A549 (cell line): ENCODE measurements at regions not wholly inside any gene's neighbourhood (a gene's known extent, or its start where the extent isn't known, plus 50 kb on each side); places are given as distances from the start of the nearest gene placed in this dataset.

Source experiments
- ATAC-seq, 2 experiments: fragments of 200-7000 bp in 1 of 2; fragments of >200 bp in 1 of 2; cut with Nextera tagmentation in 1 of 2; cut with Tn5 transposase in 1 of 2; 3 replicates each; pipeline versions ENCODE4 v1.8.0 to v1.9.1; 2018 to 2020; ENCODE audit warnings: mild to moderate bottlenecking in 1 of 2, moderate library complexity in 1 of 2
- CTCF ChIA-PET: fragments of 300-600 bp; sonication (Branson Sonifier 250); formaldehyde crosslinking; extraction: SDS; loops from one replicate; lab custom pipeline; 2021; ENCODE audit warnings: antibody characterized with exemption, inconsistent platforms; lab: Yijun Ruan, JAX
- POLR2A ChIA-PET: fragments of 350-600 bp; formaldehyde crosslinking; extraction: SDS; loops from one replicate; lab custom pipeline; 2021; ENCODE audit warnings: antibody characterized with exemption, inconsistent platforms; lab: Yijun Ruan, JAX
- DNase-seq, 2 experiments: peaks; one replicate each; pipeline versions ENCODE4 v3.0.0 to v3.0.0-alpha.2; 2011 to 2016; ENCODE audit warnings: low read depth in 1 of 2, low spot score in 1 of 2
- FAIRE-seq: peaks from 2 replicates; lab custom pipeline; 2011; peaks lifted over from hg19 to GRCh38; lab: Jason Lieb, UNC
- H3K27ac ChIP-seq, 2 experiments: fragments of >200 bp; sonication (Bioruptor Twin); formaldehyde crosslinking; 3 replicates each; pipeline ENCODE4 v1.5.1; 2016 to 2017
- H3K4me1 ChIP-seq: fragments of >200 bp; sonication (Bioruptor Twin); formaldehyde crosslinking; 3 replicates; pipeline ENCODE4 v1.6.1; 2016
- H3K4me2 ChIP-seq: fragments of >200 bp; sonication (Bioruptor Twin); formaldehyde crosslinking; 3 replicates; pipeline ENCODE4 v1.6.1; 2016
- H3K4me3 ChIP-seq: fragments of >200 bp; sonication (Bioruptor Twin); formaldehyde crosslinking; 3 replicates; pipeline ENCODE4 v1.5.1; 2016
- H3K9me3 ChIP-seq: fragments of >200 bp; sonication (Bioruptor Twin); formaldehyde crosslinking; 3 replicates; pipeline ENCODE4 v1.6.1; 2016
- CBX2 ChIP-seq: fragments of 200-600 bp; sonication (generic); IDR thresholded peaks from 2 replicates; pipeline ENCODE4 v1.6.1; 2016; ENCODE audit warnings: low read depth, mild to moderate bottlenecking, borderline replicate concordance
- CHD2 ChIP-seq: fragments of 150-350 bp; IDR thresholded peaks from 2 replicates; pipeline ENCODE4 v1.6.1; 2014; ENCODE audit warnings: low read length; ENCODE audit not compliant: partially characterized antibody
- E2F6 ChIP-seq: IDR thresholded peaks from 2 replicates; pipeline ENCODE4 v1.6.1; 2012; ENCODE audit warnings: low read depth, borderline replicate concordance
- EHF ChIP-seq: fragments of 250-450 bp; sonication (Bioruptor Pico); IDR thresholded peaks from 2 replicates; pipeline ENCODE4 v1.5.0; 2020; ENCODE audit warnings: mild to moderate bottlenecking
- EHMT2 ChIP-seq: fragments of 200-600 bp; sonication (generic); IDR thresholded peaks from 2 replicates; pipeline ENCODE4 v1.6.1; 2016; ENCODE audit warnings: antibody characterized with exemption, low read depth, mild to moderate bottlenecking, moderate library complexity
- FOSL2 ChIP-seq, 2 experiments: fragments of 450-650 bp in 1 of 2; fragments of >200 bp in 1 of 2; sonication (Bioruptor Twin) in 1 of 2; formaldehyde crosslinking; IDR thresholded peaks; 2 replicates each; pipeline versions ENCODE4 v1.5.0 to v1.6.1; 2016 to 2020; ENCODE audit warnings: mild to moderate bottlenecking in 1 of 2, moderate library complexity in 1 of 2
- HDAC2 ChIP-seq: fragments of 200-600 bp; sonication (generic); IDR thresholded peaks from 2 replicates; pipeline ENCODE4 v1.6.1; 2016
- HMGXB4 ChIP-seq: fragments of 250-450 bp; sonication (Bioruptor Pico); IDR thresholded peaks from 2 replicates; pipeline ENCODE4 v1.5.0; 2021; ENCODE audit warnings: mild to moderate bottlenecking, moderate library complexity, borderline replicate concordance
- HOXA7 ChIP-seq: fragments of 250-450 bp; sonication (Bioruptor Pico); IDR thresholded peaks from 2 replicates; pipeline ENCODE4 v1.5.0; 2020; ENCODE audit warnings: mild to moderate bottlenecking, moderate library complexity
- HOXB13 ChIP-seq: fragments of 250-450 bp; sonication (Bioruptor Pico); IDR thresholded peaks from 2 replicates; pipeline ENCODE4 v1.5.0; 2020; ENCODE audit warnings: low read depth, mild to moderate bottlenecking, moderate library complexity
- JUNB ChIP-seq: fragments of >200 bp; sonication (Bioruptor Twin); formaldehyde crosslinking; IDR thresholded peaks from 2 replicates; pipeline ENCODE4 v1.6.1; 2016
- MAFK ChIP-seq: fragments of 450-650 bp; IDR thresholded peaks from 2 replicates; pipeline ENCODE4 v1.6.1; 2014; ENCODE audit not compliant: partially characterized antibody
- NPAS2 ChIP-seq: fragments of 250-450 bp; sonication (Bioruptor Pico); IDR thresholded peaks from 2 replicates; pipeline ENCODE4 v1.8.0; 2022; ENCODE audit warnings: mild to moderate bottlenecking, moderate library complexity, borderline replicate concordance
- POLR2AphosphoS2 ChIP-seq: conservative IDR thresholded peaks from 2 replicates; pipeline ENCODE4 v1.6.1; 2012; ENCODE audit warnings: low read length, improper control_type of control experiment, inconsistent platforms
- RARB ChIP-seq: fragments of 250-450 bp; sonication (Bioruptor Pico); IDR thresholded peaks from 2 replicates; pipeline ENCODE4 v1.8.0; 2021; ENCODE audit warnings: mild to moderate bottlenecking, moderate library complexity
- RCOR1 ChIP-seq: fragments of 150-350 bp; IDR thresholded peaks from 2 replicates; pipeline ENCODE4 v1.6.1; 2014; ENCODE audit warnings: antibody characterized with exemption, low read length, low read depth
- SMC3 ChIP-seq: fragments of >200 bp; sonication (Bioruptor Twin); formaldehyde crosslinking; IDR thresholded peaks from 3 replicates; pipeline ENCODE4 v1.6.1; 2018; ENCODE audit warnings: inconsistent platforms
- ZNF302 ChIP-seq: fragments of 250-450 bp; sonication (Bioruptor Pico); IDR thresholded peaks from 2 replicates; pipeline ENCODE4 v1.9.0; 2021; ENCODE audit warnings: inconsistent platforms, mild to moderate bottlenecking, moderate library complexity
- WGBS: methylation state at CpG from one replicate; pipeline ENCODE4 v1.1.6; 2017; ENCODE audit errors: missing lambda C conversion rate; 5-methylcytosine and 5-hydroxymethylcytosine counted together
- TF ChIP-seq, protein P1 (sequence below): fragments of >200 bp; sonication (Bioruptor Twin); formaldehyde crosslinking; IDR thresholded peaks from 3 replicates; pipeline ENCODE4 v1.6.1; 2016
- TF ChIP-seq, protein P2 (sequence below): fragments of 250-450 bp; sonication (Bioruptor Pico); IDR thresholded peaks from 2 replicates; pipeline ENCODE4 v1.5.0; 2020; ENCODE audit warnings: low read depth, mild to moderate bottlenecking, moderate library complexity
- TF ChIP-seq, protein P3 (sequence below): IDR thresholded peaks from 2 replicates; pipeline ENCODE4 v1.6.1; 2012
- TF ChIP-seq, protein P4 (sequence below): fragments of 150-350 bp; IDR thresholded peaks from 2 replicates; pipeline ENCODE4 v1.6.1; 2014; ENCODE audit warnings: low read depth, mild to moderate bottlenecking, low read length
- TF ChIP-seq, protein P5 (sequence below): IDR thresholded peaks from 2 replicates; pipeline ENCODE4 v1.6.1; 2012

GRCh38 chr3:34017757-34018156 is 219.3 kb downstream of the PDCD6IP start:
- CTCF ChIA-PET = interaction anchor here (1.0 kb wide), 1 partner anchor 10 kb away, joined by 3 read pairs; no protein-coding TSS in a partner anchor
- H3K27ac ChIP-seq = no peak overlapping the region
- TF ChIP-seq, protein P1, sequence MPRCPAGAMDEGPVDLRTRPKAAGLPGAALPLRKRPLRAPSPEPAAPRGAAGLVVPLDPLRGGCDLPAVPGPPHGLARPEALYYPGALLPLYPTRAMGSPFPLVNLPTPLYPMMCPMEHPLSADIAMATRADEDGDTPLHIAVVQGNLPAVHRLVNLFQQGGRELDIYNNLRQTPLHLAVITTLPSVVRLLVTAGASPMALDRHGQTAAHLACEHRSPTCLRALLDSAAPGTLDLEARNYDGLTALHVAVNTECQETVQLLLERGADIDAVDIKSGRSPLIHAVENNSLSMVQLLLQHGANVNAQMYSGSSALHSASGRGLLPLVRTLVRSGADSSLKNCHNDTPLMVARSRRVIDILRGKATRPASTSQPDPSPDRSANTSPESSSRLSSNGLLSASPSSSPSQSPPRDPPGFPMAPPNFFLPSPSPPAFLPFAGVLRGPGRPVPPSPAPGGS = no peak
- no peak for TF ChIP-seq RARB (CRISPR knock-in tag)
- no peak for TF ChIP-seq POLR2AphosphoS2
- TF ChIP-seq, protein P2, sequence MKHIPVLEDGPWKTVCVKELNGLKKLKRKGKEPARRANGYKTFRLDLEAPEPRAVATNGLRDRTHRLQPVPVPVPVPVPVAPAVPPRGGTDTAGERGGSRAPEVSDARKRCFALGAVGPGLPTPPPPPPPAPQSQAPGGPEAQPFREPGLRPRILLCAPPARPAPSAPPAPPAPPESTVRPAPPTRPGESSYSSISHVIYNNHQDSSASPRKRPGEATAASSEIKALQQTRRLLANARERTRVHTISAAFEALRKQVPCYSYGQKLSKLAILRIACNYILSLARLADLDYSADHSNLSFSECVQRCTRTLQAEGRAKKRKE (CRISPR knock-in tag) = no peak
- TF ChIP-seq, protein P3, sequence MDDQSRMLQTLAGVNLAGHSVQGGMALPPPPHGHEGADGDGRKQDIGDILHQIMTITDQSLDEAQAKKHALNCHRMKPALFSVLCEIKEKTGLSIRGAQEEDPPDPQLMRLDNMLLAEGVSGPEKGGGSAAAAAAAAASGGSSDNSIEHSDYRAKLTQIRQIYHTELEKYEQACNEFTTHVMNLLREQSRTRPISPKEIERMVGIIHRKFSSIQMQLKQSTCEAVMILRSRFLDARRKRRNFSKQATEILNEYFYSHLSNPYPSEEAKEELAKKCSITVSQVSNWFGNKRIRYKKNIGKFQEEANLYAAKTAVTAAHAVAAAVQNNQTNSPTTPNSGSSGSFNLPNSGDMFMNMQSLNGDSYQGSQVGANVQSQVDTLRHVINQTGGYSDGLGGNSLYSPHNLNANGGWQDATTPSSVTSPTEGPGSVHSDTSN = no peak
- no peak for TF ChIP-seq RCOR1
- no peak for TF ChIP-seq EHF
- no peak for TF ChIP-seq E2F6
- TF ChIP-seq, all 56 proteins: peak for 0
- peaks cover 15% of the 10 kb centered on the region for H3K4me1 ChIP-seq
- DNase-seq (no peak), ATAC-seq (no peak), FAIRE-seq (no peak)
- no peaks in the 10 kb centered on the region for H3K9me3 ChIP-seq
- H3K4me2 ChIP-seq = no peak overlapping the region
- POLR2A ChIA-PET = no interaction called here
- H3K4me3 ChIP-seq = no peak overlapping the region

- Histone ChIP-seq H3K4me1 (peaks cover 1% of the 10 kb centered on the region), H3K4me2 (no peak overlapping the region), H3K9me3 (no peaks in the 10 kb centered on the region), H3K4me3 (no peak overlapping the region), H3K27ac (no peak overlapping the region)
- DNase-seq (no peak), FAIRE-seq (no peak), ATAC-seq (no peak)
- ChIA-PET POLR2A (no interaction called here), CTCF (interaction anchor here (1.0 to 1.2 kb wide), 2 partner anchors 15 to 665 kb away, joined by 3 to 4 read pairs; no protein-coding TSS in a partner anchor)
- WGBS = 98% methylated on average over 2 of the region's 2 CpGs
- TF ChIP-seq, protein P4, sequence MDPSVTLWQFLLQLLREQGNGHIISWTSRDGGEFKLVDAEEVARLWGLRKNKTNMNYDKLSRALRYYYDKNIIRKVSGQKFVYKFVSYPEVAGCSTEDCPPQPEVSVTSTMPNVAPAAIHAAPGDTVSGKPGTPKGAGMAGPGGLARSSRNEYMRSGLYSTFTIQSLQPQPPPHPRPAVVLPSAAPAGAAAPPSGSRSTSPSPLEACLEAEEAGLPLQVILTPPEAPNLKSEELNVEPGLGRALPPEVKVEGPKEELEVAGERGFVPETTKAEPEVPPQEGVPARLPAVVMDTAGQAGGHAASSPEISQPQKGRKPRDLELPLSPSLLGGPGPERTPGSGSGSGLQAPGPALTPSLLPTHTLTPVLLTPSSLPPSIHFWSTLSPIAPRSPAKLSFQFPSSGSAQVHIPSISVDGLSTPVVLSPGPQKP = no peak
- TF ChIP-seq ZNF302 (CRISPR knock-in tag) = no peak
- TF ChIP-seq HOXB13 = no peak
- TF ChIP-seq MAFK = no peak
- no peak for TF ChIP-seq NPAS2
- no peak for TF ChIP-seq FOSL2 (IDR thresholded peaks at IDR 0.05)
- TF ChIP-seq FOSL2 (CRISPR knock-in tag; IDR thresholded peaks at IDR 0.05) = no peak
- no peak for TF ChIP-seq EHMT2
- TF ChIP-seq, protein P3 = no peak
- no peak for TF ChIP-seq JUNB
- no peak for TF ChIP-seq CBX2
- TF ChIP-seq, protein P5, sequence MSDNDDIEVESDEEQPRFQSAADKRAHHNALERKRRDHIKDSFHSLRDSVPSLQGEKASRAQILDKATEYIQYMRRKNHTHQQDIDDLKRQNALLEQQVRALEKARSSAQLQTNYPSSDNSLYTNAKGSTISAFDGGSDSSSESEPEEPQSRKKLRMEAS = no peak
- TF ChIP-seq POLR2AphosphoS2 = no peak
- TF ChIP-seq HDAC2 = no peak
- no peak for TF ChIP-seq SMC3
- TF ChIP-seq, protein P1 = no peak
- TF ChIP-seq HOXA7 = no peak
- no peak for TF ChIP-seq CHD2
- no peak for TF ChIP-seq HMGXB4 (CRISPR knock-in tag)
- TF ChIP-seq, protein P2 (CRISPR knock-in tag) = no peak
These were observed 220.7 kb downstream of the PDCD6IP start for GRCh38 chr3:34019158-34019557.
